GM12864 (cell line): ENCODE measurements at regions not wholly inside any gene's neighbourhood (a gene's known extent, or its start where the extent isn't known, plus 50 kb on each side); places are given as distances from the start of the nearest gene placed in this dataset.

Experiments
- DNase-seq: peaks from one replicate; pipeline ENCODE4 v3.0.0-alpha.2; 2011; ENCODE audit warnings: low read depth
- H3K4me3 ChIP-seq: 2 replicates; pipeline ENCODE4 v1.5.1; 2011; ENCODE audit warnings: mild to moderate bottlenecking, low read depth, low read length, control low read depth
- TF ChIP-seq, protein P1 (sequence below): IDR thresholded peaks from 2 replicates; pipeline ENCODE4 v1.5.1; 2011; ENCODE audit warnings: low read depth, mild to moderate bottlenecking, moderate library complexity, low read length, control low read depth, inconsistent platforms; ENCODE audit errors: missing control alignments

DNA sequence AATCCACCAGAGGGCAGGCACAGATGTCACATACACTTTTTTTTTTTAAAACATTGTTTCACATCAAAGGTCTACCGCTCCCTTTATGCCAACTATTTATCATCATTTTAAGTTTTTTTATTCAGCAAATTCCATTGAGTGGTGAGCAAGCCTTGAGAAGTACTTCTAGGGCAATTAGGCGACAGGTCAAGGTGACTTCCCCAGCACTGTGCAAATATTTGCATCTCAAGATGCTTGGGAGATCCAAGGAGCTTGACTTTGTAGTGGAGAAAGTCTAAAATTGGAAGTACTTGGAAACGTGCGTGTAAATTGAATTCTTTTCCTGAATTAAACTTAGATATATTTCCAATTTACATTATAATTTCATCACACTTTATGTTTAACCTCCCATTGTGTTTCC is 211.1 kb downstream of the ICE1 start:
- TF ChIP-seq, protein P1, sequence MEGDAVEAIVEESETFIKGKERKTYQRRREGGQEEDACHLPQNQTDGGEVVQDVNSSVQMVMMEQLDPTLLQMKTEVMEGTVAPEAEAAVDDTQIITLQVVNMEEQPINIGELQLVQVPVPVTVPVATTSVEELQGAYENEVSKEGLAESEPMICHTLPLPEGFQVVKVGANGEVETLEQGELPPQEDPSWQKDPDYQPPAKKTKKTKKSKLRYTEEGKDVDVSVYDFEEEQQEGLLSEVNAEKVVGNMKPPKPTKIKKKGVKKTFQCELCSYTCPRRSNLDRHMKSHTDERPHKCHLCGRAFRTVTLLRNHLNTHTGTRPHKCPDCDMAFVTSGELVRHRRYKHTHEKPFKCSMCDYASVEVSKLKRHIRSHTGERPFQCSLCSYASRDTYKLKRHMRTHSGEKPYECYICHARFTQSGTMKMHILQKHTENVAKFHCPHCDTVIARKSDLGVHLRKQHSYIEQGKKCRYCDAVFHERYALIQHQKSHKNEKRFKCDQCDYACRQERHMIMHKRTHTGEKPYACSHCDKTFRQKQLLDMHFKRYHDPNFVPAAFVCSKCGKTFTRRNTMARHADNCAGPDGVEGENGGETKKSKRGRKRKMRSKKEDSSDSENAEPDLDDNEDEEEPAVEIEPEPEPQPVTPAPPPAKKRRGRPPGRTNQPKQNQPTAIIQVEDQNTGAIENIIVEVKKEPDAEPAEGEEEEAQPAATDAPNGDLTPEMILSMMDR, result no peak
- H3K4me3 ChIP-seq, result no peak overlapping the region
- DNase-seq, result no peak

DNA sequence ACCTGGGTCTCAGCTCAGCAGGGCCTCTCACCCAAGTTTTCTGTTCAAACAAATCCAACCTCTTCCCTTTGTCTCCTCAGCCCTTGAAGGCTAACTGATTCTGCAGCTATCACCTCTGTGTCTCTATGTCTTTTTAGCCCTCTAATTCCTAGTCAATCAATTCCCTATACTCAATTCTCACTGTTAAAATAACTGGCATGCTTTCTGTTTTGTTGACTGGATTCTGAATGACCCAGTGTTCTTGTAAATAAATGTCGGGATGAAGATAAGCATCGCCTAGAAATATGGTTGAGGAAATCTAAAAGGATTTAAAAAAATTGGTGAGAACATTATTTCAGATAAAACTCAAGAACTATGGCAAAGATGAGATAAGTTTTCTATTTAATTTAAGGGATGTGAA is 210.2 kb downstream of the ICE1 start:
- DNase-seq, result no peak
- no peak overlapping the region for H3K4me3 ChIP-seq
- TF ChIP-seq, protein P1, result no peak

DNA sequence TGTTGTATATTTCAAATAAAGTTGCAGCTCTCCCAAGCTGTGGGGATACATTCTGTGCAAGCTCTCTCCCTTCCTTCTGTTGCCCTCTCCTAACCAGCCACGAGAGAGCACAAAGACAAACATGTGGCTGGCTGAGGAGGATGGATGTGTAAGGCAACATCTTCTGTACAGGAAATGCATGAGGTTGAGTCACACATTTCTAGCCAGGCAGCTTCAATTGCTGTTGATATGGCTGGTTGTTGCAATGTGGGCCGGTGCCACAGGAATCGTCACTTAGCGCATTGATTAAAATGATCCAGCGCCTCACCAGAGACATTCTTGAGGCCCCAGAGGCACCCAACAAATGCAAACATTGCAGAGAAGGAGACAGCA is 207.1 kb downstream of the ICE1 start:
- no peak for DNase-seq
- TF ChIP-seq, protein P1, result no peak
- no peak overlapping the region for H3K4me3 ChIP-seq

DNA sequence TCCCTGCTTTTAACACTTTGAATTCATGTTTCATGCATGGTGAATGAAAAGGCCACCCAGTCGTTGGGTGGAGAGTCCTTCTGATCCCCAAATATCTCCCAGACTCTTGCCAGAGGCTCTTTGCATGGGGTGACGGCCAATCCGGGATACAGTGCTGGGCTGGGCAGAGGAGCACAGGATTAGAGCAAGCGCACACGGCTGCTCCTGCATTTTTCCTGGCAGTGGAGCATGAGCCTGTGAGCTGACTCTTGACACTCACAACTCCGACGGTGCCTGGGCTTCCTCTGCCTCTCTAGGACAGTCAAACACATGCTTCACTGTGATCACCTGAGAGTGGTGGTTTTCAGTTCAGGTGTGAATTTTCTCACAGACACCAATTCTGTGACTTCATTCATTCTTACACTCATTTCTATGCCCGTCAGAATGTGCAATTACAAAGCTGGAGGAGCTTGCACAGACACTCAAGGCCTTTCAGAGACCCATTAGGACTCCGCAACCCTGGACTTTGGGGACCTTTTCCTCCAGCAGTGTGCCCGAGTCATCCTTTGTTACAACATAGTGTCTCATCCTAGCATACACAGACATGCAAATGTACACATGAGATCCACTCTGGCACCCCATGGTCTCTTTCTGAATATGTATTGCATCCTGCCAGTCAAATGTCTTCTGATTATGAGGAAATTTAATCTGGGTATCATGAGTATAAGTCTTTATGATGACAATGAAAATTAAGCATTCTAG is 206.6 kb downstream of the ICE1 start:
- DNase-seq, result no peak
- TF ChIP-seq, protein P1, result no peak
- H3K4me3 ChIP-seq, result no peak overlapping the region

DNA sequence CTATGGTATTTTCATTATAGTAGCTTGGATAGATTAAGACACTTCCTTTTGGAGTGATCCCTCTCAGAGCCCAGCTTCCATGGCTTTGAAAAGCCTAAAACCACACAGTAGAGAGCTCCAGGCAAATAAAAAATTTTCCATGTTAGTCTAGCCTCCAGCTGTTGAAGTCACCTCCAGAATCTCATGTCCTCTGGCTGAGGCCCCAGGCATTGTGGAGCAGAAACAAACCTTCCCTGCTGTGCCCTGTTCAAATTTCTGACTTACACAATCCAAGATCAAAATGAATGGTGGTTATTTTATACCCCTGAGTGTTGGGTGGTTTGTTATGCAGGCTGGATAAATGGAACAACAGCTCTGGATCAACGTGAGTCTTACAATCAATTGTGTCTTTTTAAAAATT is 203.9 kb downstream of the ICE1 start:
- H3K4me3 ChIP-seq, result no peak overlapping the region
- TF ChIP-seq, protein P1, result no peak
- DNase-seq, result no peak

DNA sequence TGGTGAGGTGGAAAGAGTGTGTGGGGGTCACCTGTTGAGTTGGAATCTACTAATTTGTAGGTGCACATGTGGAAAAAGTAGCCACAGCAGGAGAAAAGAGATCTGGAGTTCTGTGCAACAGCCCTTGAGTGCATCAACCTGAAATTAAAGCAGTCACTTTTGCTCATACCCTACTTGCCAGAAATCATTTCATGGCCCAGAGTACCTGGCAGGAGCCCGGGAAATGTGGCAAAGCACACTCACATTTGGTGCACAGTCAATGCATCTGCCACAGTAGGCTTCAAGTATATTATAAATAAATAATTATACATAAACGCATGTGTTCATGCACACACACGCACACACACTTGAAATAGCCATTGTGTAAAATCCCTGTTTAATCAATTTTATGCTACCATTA is 203.0 kb downstream of the ICE1 start:
- TF ChIP-seq, protein P1, result no peak
- no peak overlapping the region for H3K4me3 ChIP-seq
- no peak for DNase-seq

DNA sequence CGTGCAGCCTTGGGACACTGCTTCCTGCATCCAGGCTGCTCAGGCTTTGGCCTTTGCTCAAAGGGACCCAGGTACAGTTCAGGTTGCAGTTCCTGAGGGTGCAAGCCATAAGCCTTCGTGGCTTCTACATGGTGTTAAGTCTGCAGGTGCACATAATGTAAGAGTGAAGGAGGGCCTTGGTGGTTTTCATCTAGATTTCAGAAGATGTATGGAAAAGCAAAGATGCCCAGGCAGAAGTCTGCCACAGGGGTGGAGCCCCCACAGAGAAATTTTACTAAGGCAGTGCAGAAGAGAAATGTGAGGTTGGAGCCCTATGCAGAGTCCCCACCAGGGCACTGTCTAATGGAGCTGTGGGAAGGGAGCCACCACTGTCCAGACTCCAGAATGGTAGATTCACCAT is 200.9 kb downstream of the ICE1 start:
- no peak for DNase-seq
- TF ChIP-seq, protein P1, result no peak
- H3K4me3 ChIP-seq, result no peak overlapping the region
